ENCODE measurements at regions not wholly inside any gene's neighbourhood (a gene's known extent, or its start where the extent isn't known, plus 50 kb on each side); places are given as distances from the start of the nearest gene placed in this dataset.

GRCh38 chr9:129560881-129561306 is 60.0 kb downstream of the C9orf50 start:
- no peak for TF ChIP-seq CTCF (IDR thresholded peaks at IDR 0.05; ENCODE audit: extremely low read depth in 1 of 2, insufficient read depth in 1 of 2, low read depth in 1 of 2, low read length in 2 of 2)
- TF ChIP-seq MYC (IDR thresholded peaks at IDR 0.05; ENCODE audit: low read depth, low read length), result no peak
- no peak for TF ChIP-seq FOS (IDR thresholded peaks at IDR 0.05; ENCODE audit: borderline replicate concordance, insufficient read depth, low read length)
- TF ChIP-seq EZH2 (IDR thresholded peaks at IDR 0.05; ENCODE audit: borderline replicate concordance, low read depth, low read length, severe bottlenecking), result no peak
- TF ChIP-seq, protein P1, sequence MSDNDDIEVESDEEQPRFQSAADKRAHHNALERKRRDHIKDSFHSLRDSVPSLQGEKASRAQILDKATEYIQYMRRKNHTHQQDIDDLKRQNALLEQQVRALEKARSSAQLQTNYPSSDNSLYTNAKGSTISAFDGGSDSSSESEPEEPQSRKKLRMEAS (IDR thresholded peaks at IDR 0.05; ENCODE audit: insufficient read depth, insufficient read length), result no peak
- TF ChIP-seq POLR2AphosphoS5 (IDR thresholded peaks at IDR 0.05; ENCODE audit: insufficient read depth, low read depth, low read length), result no peak
- no peak for TF ChIP-seq JUN (IDR thresholded peaks at IDR 0.05; ENCODE audit: borderline replicate concordance, insufficient read depth, insufficient read length, low read depth)
- no peak for TF ChIP-seq GATA2 (IDR thresholded peaks at IDR 0.05; ENCODE audit: insufficient read depth, insufficient read length, low read depth, low read length)
- no peak for TF ChIP-seq POLR2A (IDR thresholded peaks at IDR 0.05; ENCODE audit: low read depth, low read length)
- Histone ChIP-seq H4K20me1 (replicated peaks; ENCODE audit: control insufficient read depth, extremely low read depth, insufficient read depth, low read length) (no peaks in the 10 kb centered on the region), H3K9ac (replicated peaks; ENCODE audit: extremely low read depth, insufficient read depth, low read length) (no peak overlapping the region), H3K4me3 (replicated peaks in 1 of 3; ENCODE audit: insufficient read depth in 1 of 3, low read depth in 1 of 3, low read length in 3 of 3) (no peak overlapping the region), H3K9me3 (replicated peaks; ENCODE audit: control insufficient read depth, insufficient read depth, low read length) (no peaks in the 10 kb centered on the region), H3K36me3 (ENCODE audit: control insufficient read depth in 2 of 2, extremely low read depth in 1 of 2, insufficient read depth in 2 of 2, low read length in 2 of 2) (no peaks in the 10 kb centered on the region), H3K9me1 (replicated peaks; ENCODE audit: control insufficient read depth, extremely low read depth, insufficient read depth, low read length) (no peaks in the 10 kb centered on the region), H3K4me2 (ENCODE audit: insufficient read depth, low read length) (no peak overlapping the region), H2AFZ (ENCODE audit: low read depth, low read length) (no peak overlapping the region), H3K27ac (ENCODE audit: insufficient read depth, low read depth, low read length) (no peak overlapping the region), H3K27me3 (ENCODE audit: control insufficient read depth in 2 of 2, insufficient read depth in 2 of 2, low read length in 2 of 2) (no peaks in the 10 kb centered on the region), H3K4me1 (ENCODE audit: control insufficient read depth, extremely low read depth, insufficient read depth, low read length) (no peaks in the 10 kb centered on the region), H3K79me2 (ENCODE audit: control insufficient read depth, insufficient read depth, low read length) (no peaks in the 10 kb centered on the region)
- dilution Hi-C loops (cut with MboI; ENCODE audit: extremely low pct_ligation_motif_present, low sequenced_read_pairs), result no loop called here
- POLR2A ChIA-PET, result no interaction called here
- DNase-seq (ENCODE audit: low read depth, low spot score) (no peak), FAIRE-seq (no peak)
- intact Hi-C loops (cut with micrococcal nuclease), result loop anchor here (2.0 kb wide), 1 partner anchor 392 kb away; no protein-coding TSS in a partner anchor
- no TSS peak for BruUV-seq (replicated peaks)
- CTCF ChIA-PET, result interaction anchor here (0.9 to 1.4 kb wide), 2 partner anchors 12 to 23 kb away, joined by 3 read pairs; no protein-coding TSS in a partner anchor

All from endothelial cell of umbilical vein (primary cell).